ENCODE measurements at regions not wholly inside any gene's neighbourhood (a gene's known extent, or its start where the extent isn't known, plus 50 kb on each side); places are given as distances from the start of the nearest gene placed in this dataset.

DNA sequence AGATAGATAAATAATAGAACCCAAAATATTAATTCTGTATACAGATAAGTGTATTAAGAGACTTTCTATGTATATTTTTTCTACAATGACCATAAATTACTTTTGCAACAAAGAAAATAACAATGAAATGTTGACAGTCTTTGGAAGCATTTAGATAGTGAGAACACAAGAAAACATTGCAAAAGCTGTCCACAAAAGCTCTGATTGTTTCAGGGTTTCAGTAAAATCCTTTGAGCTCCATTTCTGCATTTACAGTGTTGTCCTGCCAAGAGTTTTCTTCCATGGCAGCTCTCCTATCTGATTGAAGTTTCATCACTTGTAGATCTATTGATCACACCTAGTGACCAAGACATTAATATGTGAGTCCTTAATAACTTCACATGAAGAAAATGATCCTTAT lies 321.8 kb downstream of the GPR37 start:
- H3K27ac ChIP-seq, result no peak overlapping the region
- H3K4me3 ChIP-seq, result no peak overlapping the region

DNA sequence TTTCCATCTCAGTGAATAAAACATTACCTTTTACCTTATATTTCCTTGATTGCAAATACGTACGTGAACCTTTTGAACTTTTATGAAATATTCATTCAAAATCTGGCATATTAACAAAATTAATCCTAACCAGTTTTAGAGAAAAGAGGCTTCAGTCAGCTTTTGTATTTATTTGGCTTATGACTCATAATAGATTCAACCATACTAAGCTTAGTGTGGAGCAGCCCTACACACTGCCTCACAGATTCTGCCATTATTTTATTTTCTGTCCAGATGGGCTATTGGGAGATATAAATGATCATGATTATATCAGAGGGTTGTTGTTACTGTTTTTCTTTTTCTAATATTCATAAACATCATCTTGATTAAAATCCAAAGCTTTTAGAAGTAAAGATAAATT lies 325.5 kb downstream of the GPR37 start:
- Histone ChIP-seq H3K36me3 (no peaks in the 10 kb centered on the region), H3K4me3 (no peak overlapping the region), H3K27me3 (no peaks in the 10 kb centered on the region), H3K4me1 (no peaks in the 10 kb centered on the region), H3K27ac (no peak overlapping the region), H3K9me3 (no peaks in the 10 kb centered on the region)
- TF ChIP-seq POLR2A (IDR thresholded peaks at IDR 0.05) (no peak), POLR2AphosphoS5 (IDR thresholded peaks at IDR 0.05) (no peak), EP300 (IDR thresholded peaks at IDR 0.05) (no peak)
- TF ChIP-seq, protein P1, sequence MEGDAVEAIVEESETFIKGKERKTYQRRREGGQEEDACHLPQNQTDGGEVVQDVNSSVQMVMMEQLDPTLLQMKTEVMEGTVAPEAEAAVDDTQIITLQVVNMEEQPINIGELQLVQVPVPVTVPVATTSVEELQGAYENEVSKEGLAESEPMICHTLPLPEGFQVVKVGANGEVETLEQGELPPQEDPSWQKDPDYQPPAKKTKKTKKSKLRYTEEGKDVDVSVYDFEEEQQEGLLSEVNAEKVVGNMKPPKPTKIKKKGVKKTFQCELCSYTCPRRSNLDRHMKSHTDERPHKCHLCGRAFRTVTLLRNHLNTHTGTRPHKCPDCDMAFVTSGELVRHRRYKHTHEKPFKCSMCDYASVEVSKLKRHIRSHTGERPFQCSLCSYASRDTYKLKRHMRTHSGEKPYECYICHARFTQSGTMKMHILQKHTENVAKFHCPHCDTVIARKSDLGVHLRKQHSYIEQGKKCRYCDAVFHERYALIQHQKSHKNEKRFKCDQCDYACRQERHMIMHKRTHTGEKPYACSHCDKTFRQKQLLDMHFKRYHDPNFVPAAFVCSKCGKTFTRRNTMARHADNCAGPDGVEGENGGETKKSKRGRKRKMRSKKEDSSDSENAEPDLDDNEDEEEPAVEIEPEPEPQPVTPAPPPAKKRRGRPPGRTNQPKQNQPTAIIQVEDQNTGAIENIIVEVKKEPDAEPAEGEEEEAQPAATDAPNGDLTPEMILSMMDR (IDR thresholded peaks at IDR 0.05), result no peak
- 77% methylated on average over 2 of the region's 2 CpGs for WGBS
- DNase-seq (ENCODE audit: low spot score in 2 of 2), result no peak

More for the DNA sequence above, 321.8 kb downstream of the GPR37 start:
- Histone ChIP-seq H3K4me1 (no peaks in the 10 kb centered on the region), H3K9me3 (no peaks in the 10 kb centered on the region), H3K36me3 (no peaks in the 10 kb centered on the region), H3K27me3 (no peaks in the 10 kb centered on the region)
- DNase-seq (ENCODE audit: low spot score in 2 of 2), result no peak
- TF ChIP-seq EP300 (IDR thresholded peaks at IDR 0.05) (no peak), POLR2A (IDR thresholded peaks at IDR 0.05) (no peak), POLR2AphosphoS5 (IDR thresholded peaks at IDR 0.05) (no peak)
- TF ChIP-seq, protein P1 (IDR thresholded peaks at IDR 0.05), result no peak

DNA sequence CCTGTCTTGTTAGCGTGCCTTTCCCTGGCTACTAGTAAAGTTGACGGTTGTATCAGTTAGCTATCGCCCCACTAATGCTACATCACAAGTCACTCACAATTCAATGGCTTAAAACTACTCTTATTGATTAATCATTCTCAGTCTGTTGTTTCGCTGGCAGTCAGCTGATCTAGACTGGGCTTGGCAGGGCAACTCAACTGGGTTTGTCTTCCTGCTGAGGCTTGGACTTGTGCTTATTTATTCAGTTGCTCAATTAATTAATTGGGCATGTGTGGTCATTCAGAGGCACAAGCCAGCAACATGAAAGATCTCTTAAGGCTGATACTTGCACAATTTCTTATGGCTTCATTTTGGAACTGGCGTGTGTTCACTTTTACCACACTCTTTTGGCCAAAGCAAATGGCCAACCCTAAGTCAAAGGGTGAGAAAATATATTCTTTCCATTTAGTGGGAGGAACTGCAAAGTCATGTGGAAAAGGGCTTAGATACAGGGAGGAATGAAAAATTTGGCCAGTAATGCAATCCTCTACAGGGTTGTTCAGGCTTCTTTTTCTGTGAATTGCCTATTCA lies 333.5 kb downstream of the GPR37 start:
- H3K36me3 ChIP-seq, result no peaks in the 10 kb centered on the region
- H3K9me3 ChIP-seq, result no peaks in the 10 kb centered on the region
- WGBS, result 87% methylated on average over 5 of the region's 5 CpGs
- no peaks in the 10 kb centered on the region for H3K4me1 ChIP-seq
- H3K27ac ChIP-seq, result no peak overlapping the region
- no peak for DNase-seq (ENCODE audit: low spot score in 2 of 2)
- TF ChIP-seq EP300 (IDR thresholded peaks at IDR 0.05), result no peak
- TF ChIP-seq, protein P1 (IDR thresholded peaks at IDR 0.05), result no peak
- TF ChIP-seq POLR2AphosphoS5 (IDR thresholded peaks at IDR 0.05), result no peak
- TF ChIP-seq POLR2A (IDR thresholded peaks at IDR 0.05), result no peak
- no peaks in the 10 kb centered on the region for H3K27me3 ChIP-seq
- H3K4me3 ChIP-seq, result no peak overlapping the region

DNA sequence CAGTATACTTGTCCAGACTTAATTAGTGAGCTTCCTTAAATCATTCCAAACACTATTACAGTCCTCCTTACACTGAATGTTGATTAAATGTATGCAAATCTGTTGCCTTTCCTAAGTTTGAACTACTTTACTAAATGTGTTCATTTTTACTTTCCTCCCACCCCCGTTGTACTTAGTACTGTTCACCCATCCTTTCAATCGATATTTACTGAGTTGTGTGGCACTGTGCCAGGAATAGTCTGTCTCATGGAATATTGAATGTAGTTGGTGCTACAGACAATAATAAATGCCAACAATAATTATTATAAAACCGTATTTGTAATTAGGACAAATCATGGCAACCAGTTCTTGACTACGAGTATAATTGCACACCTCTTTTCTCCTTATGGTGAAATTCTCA lies 335.7 kb downstream of the GPR37 start:
- 87% methylated on average over 4 of the region's 4 CpGs for WGBS
- no peaks in the 10 kb centered on the region for H3K4me1 ChIP-seq
- H3K4me3 ChIP-seq, result no peak overlapping the region
- H3K27me3 ChIP-seq, result no peaks in the 10 kb centered on the region
- H3K27ac ChIP-seq, result no peak overlapping the region
- no peak for TF ChIP-seq POLR2A (IDR thresholded peaks at IDR 0.05)
- no peak for TF ChIP-seq EP300 (IDR thresholded peaks at IDR 0.05)
- no peak for TF ChIP-seq POLR2AphosphoS5 (IDR thresholded peaks at IDR 0.05)
- no peak for DNase-seq (ENCODE audit: low spot score in 2 of 2)
- no peaks in the 10 kb centered on the region for H3K9me3 ChIP-seq
- H3K36me3 ChIP-seq, result no peaks in the 10 kb centered on the region

DNA sequence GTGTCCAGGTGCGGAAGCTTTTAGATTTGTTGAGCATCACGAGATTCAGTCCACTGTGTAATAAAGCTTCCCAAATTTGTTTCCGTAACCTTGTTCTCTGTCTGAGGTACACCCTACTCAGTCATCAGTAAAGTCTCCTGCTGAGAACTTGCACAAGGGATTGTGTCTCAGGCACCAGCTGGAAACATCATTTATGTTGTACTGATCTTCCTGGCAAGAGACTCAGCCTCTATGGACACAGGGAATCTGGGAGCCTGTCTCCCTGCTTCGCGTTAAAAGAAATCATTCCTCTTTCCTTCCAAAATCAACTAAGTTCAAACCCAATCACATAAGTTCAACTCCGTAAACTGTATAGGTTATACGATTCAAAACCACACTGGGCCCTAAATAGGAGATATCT lies 336.8 kb downstream of the GPR37 start:
- 85% methylated on average over 7 of the region's 7 CpGs for WGBS
- Histone ChIP-seq H3K27me3 (no peaks in the 10 kb centered on the region), H3K4me3 (no peak overlapping the region), H3K4me1 (no peaks in the 10 kb centered on the region), H3K27ac (no peak overlapping the region), H3K9me3 (no peaks in the 10 kb centered on the region), H3K36me3 (no peaks in the 10 kb centered on the region)
- TF ChIP-seq, protein P1 (IDR thresholded peaks at IDR 0.05), result no peak
- TF ChIP-seq POLR2A (IDR thresholded peaks at IDR 0.05) (no peak), EP300 (IDR thresholded peaks at IDR 0.05) (no peak), POLR2AphosphoS5 (IDR thresholded peaks at IDR 0.05) (no peak)
- no peak for DNase-seq (ENCODE audit: low spot score in 2 of 2)

DNA sequence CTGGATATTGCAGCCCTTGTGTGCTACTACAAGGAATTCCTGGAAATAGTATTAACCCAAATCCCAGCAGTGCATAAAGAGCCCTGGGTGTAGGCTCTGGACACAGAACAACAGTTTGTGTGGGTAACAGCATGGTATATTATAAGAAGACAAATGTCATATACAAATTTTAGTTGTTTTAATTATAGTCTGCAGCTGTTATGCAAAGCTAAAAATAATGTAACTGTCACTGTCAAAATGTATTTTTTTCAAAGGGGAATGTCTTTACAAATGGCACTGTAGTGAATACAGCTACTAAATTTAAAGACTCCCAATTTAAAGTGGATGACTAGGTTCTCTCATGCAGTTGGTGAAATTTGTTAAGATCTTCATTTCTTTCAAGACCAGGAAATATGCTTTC lies 339.0 kb downstream of the GPR37 start:
- Histone ChIP-seq H3K9me3 (no peaks in the 10 kb centered on the region), H3K36me3 (no peaks in the 10 kb centered on the region), H3K27ac (no peak overlapping the region), H3K27me3 (no peaks in the 10 kb centered on the region), H3K4me1 (no peaks in the 10 kb centered on the region), H3K4me3 (no peak overlapping the region)
- no peak for TF ChIP-seq POLR2A (IDR thresholded peaks at IDR 0.05)
- DNase-seq (ENCODE audit: low spot score in 2 of 2), result no peak

Data from suprapubic skin (tissue), 4 donors.